ENCODE measurements at regions not wholly inside any gene's neighbourhood (a gene's known extent, or its start where the extent isn't known, plus 50 kb on each side); places are given as distances from the start of the nearest gene placed in this dataset.

DNA sequence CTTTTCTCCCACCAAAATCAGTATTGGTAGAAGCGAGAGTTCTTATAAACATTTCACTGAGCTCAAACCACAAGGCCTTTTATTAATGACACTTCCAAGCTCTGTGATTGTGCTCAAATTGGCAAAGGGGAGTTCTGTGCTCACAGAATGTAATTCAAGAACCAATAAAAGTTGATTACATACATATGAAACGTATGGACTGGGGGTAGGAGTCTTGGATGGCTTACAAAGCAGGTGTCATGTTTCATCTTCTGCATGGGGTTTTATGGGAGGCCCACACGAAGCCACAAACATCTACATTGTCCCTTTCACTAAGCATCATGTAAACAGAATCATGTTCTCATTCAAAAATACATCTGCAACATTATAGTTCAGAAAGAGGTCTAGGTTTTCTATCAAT lies 828.3 kb downstream of the VRK1 start:
- peaks cover 22% of the 10 kb centered on the region for H3K4me1 Mint-ChIP-seq (ENCODE audit: low read depth)
- no peak overlapping the region for H3K27ac Mint-ChIP-seq
- H3K27me3 Mint-ChIP-seq (ENCODE audit: low read depth), result peaks cover 7% of the 10 kb centered on the region
- peaks cover 8% of the 10 kb centered on the region for H3K9me3 Mint-ChIP-seq
- H3K4me3 Mint-ChIP-seq, result no peak overlapping the region
- peaks cover 18% of the 10 kb centered on the region for H3K36me3 Mint-ChIP-seq (ENCODE audit: low read depth)

DNA sequence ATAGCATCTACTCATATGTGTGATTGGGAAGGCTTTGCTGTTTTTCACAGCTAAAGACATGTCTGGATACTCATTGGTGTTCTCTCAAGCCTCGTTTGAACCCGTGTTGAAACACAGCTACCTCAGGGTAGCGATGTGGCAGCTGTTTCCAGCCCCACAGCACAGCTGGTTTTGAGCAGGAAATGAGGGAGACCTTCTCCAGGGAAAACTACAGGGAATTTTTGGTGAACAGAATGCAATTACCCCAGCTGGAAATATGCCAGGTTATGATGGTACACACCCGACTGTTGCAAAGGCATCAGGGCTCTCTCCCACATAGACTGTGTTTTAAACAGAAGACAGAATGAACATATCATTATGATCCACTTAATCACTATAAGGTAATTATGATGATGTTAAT lies 828.9 kb downstream of the VRK1 start:
- Mint-ChIP-seq H3K4me3 (no peak overlapping the region), H3K9me3 (peaks cover 8% of the 10 kb centered on the region), H3K4me1 (ENCODE audit: low read depth) (peaks cover 16% of the 10 kb centered on the region), H3K36me3 (ENCODE audit: low read depth) (peaks cover 15% of the 10 kb centered on the region), H3K27me3 (ENCODE audit: low read depth) (peaks cover 10% of the 10 kb centered on the region), H3K27ac (no peak overlapping the region)

DNA sequence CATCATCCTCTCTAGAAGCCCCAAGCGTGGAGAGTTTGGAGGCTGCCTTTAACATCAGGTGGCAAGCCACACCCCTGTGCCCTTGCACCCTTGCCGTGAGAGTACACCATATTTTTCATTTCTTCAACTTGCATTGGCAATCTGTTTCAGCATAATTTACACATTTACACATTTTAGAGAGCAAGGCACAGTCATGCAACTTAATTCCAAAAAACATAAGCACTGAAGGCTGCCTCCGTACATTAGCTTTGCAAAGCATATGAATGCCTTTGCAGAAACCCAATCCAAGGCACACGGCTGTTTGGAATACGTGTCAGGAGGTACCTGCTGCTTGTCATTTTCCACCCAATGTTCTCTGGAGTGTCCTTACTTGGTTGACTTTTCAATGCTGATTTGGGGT lies 833.1 kb downstream of the VRK1 start:
- peaks cover 17% of the 10 kb centered on the region for H3K4me1 Mint-ChIP-seq (ENCODE audit: low read depth)

DNA sequence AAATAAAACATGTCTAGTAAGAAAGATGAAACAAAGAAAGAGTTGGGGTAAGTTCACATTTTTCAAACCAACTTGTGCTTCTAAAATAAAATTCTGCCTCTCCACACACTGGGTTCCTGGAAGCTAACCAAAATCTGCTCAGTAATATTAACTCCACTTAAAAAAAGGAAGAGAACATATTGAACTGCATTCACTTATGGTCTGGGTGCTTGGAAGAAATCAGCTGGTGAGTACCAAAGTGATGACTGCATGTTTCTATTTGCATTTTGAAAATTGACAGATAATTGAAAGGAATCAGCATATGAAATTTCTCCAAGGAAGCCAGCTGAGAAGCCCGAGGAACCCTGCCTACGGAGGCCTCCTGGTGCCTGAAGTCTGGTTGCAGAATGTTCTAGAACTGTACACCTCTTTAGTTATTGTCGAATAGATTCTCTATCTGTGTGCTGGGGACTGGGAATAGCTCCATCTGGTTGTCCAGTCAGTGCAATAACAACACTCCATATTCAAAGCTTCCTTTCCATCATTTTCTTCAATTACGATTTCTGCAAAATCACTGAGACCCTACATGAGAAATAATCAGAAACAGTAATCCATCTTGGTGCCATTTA lies 836.1 kb downstream of the VRK1 start:
- Mint-ChIP-seq H3K27me3 (ENCODE audit: low read depth) (peaks cover 10% of the 10 kb centered on the region), H3K4me3 (no peak overlapping the region), H3K9me3 (no peaks in the 10 kb centered on the region), H3K4me1 (ENCODE audit: low read depth) (peaks cover 26% of the 10 kb centered on the region), H3K27ac (no peak overlapping the region), H3K36me3 (ENCODE audit: low read depth) (no peaks in the 10 kb centered on the region)

More for the DNA sequence above, 833.1 kb downstream of the VRK1 start:
- H3K36me3 Mint-ChIP-seq (ENCODE audit: low read depth), result no peaks in the 10 kb centered on the region
- H3K27ac Mint-ChIP-seq, result no peak overlapping the region
- H3K9me3 Mint-ChIP-seq, result no peaks in the 10 kb centered on the region
- H3K4me3 Mint-ChIP-seq, result no peak overlapping the region
- peaks cover 10% of the 10 kb centered on the region for H3K27me3 Mint-ChIP-seq (ENCODE audit: low read depth)

DNA sequence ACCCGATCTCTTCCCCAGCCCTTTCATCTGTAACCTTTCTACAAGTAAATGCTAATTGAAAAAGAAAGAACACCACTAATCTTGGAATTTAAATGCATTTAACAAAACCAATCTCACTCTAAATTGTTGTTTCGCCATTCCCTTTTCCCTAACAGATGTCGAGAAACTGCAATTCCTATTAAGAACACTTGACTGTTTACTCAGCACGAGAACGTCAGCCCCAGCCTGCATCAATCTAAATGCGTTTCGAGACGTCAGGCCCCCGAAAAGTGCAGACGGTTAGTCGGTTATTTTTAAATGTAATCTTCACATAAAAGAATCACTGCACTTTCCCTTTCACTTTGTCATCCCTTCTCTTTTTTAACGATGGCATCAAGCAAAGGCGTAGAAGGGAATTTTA lies 837.6 kb downstream of the VRK1 start:
- Mint-ChIP-seq H3K36me3 (ENCODE audit: low read depth) (no peaks in the 10 kb centered on the region), H3K9me3 (no peaks in the 10 kb centered on the region), H3K4me1 (ENCODE audit: low read depth) (peaks cover 38% of the 10 kb centered on the region), H3K27me3 (ENCODE audit: low read depth) (peaks cover 10% of the 10 kb centered on the region), H3K4me3 (peak overlapping the region; percentile 85), H3K27ac (peak overlapping the region; percentile 67)

DNA sequence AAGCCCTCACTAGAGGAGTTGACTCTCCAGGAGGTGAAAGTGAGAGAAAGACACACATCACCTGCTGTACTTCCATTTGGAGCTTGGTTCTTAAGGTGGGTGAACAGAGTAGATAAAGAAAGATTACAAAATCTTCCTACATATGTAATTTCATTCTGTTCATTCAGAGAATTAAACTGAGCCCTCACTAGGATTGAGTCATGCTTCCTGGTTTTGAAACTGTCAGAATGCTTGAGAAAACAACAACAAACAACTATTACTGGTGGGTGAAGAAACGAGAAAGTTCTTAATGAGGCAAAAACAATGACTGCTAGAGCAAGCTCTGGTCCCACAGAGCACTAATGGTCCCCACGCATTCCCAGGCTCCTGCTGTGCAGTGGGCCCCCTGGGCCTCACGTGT lies 841.7 kb downstream of the VRK1 start:
- Mint-ChIP-seq H3K27me3 (ENCODE audit: low read depth) (no peaks in the 10 kb centered on the region), H3K4me3 (peak overlapping the region; percentile 44)

DNA sequence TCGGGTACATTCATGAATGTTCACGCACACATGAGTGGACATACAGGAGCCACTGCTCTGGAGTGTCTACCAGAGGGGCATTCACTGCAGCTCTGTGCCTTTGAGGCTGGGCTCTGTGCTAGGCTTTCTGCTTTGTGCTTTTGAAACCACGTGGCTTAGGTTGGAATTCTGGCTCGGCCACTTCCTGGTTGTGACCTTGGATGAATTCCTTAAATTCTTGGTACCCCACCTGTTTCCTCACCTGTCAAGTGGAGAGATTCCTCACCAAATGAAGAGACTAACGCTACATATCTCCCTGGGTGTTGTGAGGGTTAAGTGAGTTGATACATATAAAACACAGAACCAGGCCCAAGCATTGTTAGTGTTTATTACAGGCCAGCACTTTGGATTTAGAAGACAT lies 842.8 kb downstream of the VRK1 start:
- peak overlapping the region; percentile 47 for H3K27ac Mint-ChIP-seq
- no peaks in the 10 kb centered on the region for H3K27me3 Mint-ChIP-seq (ENCODE audit: low read depth)

More for the DNA sequence above, 841.7 kb downstream of the VRK1 start:
- Mint-ChIP-seq H3K4me1 (ENCODE audit: low read depth) (peaks cover 50% of the 10 kb centered on the region), H3K27ac (peak overlapping the region; percentile 73), H3K9me3 (peaks cover 3% of the 10 kb centered on the region), H3K36me3 (ENCODE audit: low read depth) (no peaks in the 10 kb centered on the region)

DNA sequence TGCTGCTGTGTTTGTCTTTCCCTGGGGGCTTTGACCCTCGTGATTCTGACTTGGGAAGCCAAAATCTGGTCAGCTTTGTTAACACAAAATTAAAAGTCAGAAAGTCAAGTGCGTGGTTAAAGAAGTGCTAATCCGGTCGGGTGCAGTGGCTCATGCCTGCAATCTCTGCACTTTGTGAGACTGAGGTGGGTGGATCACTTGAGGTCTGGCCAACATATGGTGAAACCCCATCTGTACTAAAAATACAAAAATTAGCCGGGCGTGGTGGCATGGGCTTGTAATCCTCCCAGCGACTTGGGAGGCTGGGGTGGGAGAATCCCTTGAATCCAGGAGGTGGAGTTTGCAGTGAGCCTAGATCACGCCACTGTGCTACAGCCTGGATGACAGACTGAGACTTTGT lies 844.6 kb downstream of the VRK1 start:
- Mint-ChIP-seq H3K9me3 (peaks cover 3% of the 10 kb centered on the region), H3K36me3 (ENCODE audit: low read depth) (no peaks in the 10 kb centered on the region), H3K4me1 (ENCODE audit: low read depth) (peaks cover 42% of the 10 kb centered on the region), H3K27me3 (ENCODE audit: low read depth) (no peaks in the 10 kb centered on the region), H3K27ac (no peak overlapping the region), H3K4me3 (no peak overlapping the region)

More for the DNA sequence above, 842.8 kb downstream of the VRK1 start:
- Mint-ChIP-seq H3K36me3 (ENCODE audit: low read depth) (no peaks in the 10 kb centered on the region), H3K9me3 (peaks cover 3% of the 10 kb centered on the region), H3K4me3 (no peak overlapping the region), H3K4me1 (ENCODE audit: low read depth) (peaks cover 45% of the 10 kb centered on the region)

DNA sequence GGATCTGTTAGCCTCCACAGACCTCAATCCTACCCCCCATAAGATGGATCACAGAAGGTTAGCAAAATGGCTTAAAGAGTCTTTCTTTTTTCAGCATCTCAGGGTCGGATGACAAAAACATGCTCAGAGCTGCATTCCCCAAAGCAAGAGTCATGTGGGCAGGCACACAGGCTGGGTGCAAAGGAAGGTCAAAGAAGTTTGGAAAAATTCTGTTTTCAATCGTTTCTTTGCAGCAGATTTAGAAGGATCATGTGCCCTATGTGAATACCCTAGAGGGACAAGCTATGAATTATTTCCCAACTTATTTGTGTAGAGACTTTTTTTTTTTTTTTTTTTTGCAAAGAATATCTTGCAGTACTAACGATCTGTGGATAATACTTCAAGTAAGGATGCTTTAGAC lies 845.4 kb downstream of the VRK1 start:
- H3K9me3 Mint-ChIP-seq, result peaks cover 3% of the 10 kb centered on the region

DNA sequence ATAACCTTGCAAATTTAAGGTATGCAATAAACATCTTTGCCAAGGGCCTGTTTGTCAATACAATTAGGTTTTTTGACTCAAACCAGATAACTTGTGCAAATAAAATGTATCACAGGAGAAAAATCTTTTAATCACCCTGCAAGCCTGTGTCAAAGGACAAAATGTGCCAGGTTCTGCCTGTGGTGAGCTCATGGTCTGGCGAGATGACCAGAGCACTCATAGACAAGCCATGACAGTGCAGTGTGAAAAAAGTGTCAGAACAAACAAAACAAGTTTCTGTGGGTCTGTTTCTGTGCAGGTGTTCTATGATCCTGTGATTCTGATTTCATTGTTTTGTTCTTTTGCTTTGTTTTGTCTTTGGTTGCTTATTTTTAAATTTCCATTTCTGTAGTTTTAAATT lies 847.2 kb downstream of the VRK1 start:
- H3K4me1 Mint-ChIP-seq (ENCODE audit: low read depth), result peaks cover 22% of the 10 kb centered on the region
- H3K27me3 Mint-ChIP-seq (ENCODE audit: low read depth), result no peaks in the 10 kb centered on the region
- H3K36me3 Mint-ChIP-seq (ENCODE audit: low read depth), result peaks cover 4% of the 10 kb centered on the region
- no peak overlapping the region for H3K27ac Mint-ChIP-seq
- no peak overlapping the region for H3K4me3 Mint-ChIP-seq
- peaks cover 6% of the 10 kb centered on the region for H3K9me3 Mint-ChIP-seq

More for the DNA sequence above, 845.4 kb downstream of the VRK1 start:
- Mint-ChIP-seq H3K4me3 (no peak overlapping the region), H3K27ac (no peak overlapping the region), H3K27me3 (ENCODE audit: low read depth) (no peaks in the 10 kb centered on the region), H3K4me1 (ENCODE audit: low read depth) (peaks cover 35% of the 10 kb centered on the region), H3K36me3 (ENCODE audit: low read depth) (no peaks in the 10 kb centered on the region)

DNA sequence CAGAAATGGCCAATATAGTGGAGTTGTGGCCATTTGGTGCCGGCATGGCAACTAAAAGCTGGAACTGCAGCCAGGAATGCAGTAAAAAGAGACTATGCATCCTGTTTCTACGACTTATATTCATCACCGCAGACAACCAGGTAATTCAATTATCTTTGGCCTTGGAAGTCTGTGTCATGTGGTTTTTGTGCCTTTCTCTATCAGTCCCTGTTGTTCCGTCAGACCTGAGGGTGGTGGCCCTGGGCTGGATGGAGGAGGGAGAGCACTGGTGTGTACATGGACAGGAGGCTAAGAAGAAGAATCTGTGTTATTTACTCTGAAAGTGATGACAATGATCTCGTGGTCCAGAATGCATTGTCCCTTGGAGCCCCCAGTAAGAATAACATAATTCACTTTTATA lies 852.6 kb downstream of the VRK1 start:
- Mint-ChIP-seq H3K27ac (no peak overlapping the region), H3K27me3 (ENCODE audit: low read depth) (no peaks in the 10 kb centered on the region), H3K4me3 (no peak overlapping the region), H3K36me3 (ENCODE audit: low read depth) (peaks cover 4% of the 10 kb centered on the region), H3K9me3 (peaks cover 3% of the 10 kb centered on the region), H3K4me1 (ENCODE audit: low read depth) (peaks cover 3% of the 10 kb centered on the region)

DNA sequence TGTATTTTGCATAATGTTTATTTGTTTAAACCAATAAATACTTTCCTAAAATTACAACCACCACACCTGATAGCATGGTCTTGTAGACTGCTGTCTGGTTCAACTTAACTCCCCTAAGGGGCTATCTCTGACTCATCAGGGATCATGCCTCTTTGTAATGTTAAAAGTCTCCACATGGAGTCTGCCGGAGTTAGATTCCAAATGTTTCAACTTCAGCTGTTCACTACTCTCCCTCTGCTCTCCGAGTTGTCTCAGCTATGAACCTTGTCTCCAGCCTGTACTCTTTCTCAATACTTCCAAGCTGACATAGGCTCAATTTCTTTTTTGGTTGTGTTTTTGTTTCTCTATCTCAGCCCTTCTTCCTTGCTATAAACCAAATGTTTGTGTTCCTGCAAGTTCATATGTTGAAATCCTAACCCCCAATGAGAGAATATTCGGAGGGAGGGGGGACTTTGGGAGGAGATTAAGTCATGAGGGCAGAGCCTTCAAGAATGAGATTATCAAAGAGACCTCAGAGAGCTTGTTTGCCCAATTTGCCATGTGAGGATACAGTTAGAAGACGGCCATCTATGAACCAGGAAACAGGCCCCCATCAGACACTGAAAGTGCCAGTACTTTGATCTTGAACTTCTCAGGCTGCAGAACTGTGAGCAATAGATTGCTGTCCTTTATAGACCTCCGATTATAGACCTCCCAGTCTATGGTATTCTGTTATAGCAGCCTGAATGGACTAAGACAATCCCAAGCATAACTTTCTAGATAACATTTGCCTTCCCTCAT lies 858.2 kb downstream of the VRK1 start:
- H3K4me3 Mint-ChIP-seq, result no peak overlapping the region
- H3K36me3 Mint-ChIP-seq (ENCODE audit: low read depth), result peaks cover 2% of the 10 kb centered on the region
- H3K27ac Mint-ChIP-seq, result no peak overlapping the region
- no peaks in the 10 kb centered on the region for H3K27me3 Mint-ChIP-seq (ENCODE audit: low read depth)
- no peaks in the 10 kb centered on the region for H3K4me1 Mint-ChIP-seq (ENCODE audit: low read depth)
- no peaks in the 10 kb centered on the region for H3K9me3 Mint-ChIP-seq

DNA sequence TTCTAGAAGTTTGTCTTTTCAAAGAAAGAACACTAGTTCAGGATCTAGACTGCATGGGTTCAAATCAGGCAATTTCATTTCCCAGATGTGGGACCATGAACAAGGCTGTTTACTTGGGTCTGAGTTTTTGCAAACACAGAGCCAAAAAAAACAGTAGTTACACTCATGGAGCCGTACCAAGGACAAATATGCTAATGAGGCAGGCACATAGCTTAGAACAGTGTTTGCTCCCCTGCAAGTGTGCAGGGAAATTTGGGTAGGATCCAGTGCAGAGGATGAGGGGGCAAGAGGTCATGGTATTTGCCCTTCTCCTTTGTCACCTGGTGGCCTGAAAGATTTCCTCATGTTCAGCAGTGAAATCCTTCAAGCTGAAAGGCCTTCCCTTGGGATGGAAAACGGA lies 860.4 kb downstream of the VRK1 start:
- Mint-ChIP-seq H3K4me3 (no peak overlapping the region), H3K9me3 (no peaks in the 10 kb centered on the region), H3K36me3 (ENCODE audit: low read depth) (peaks cover 2% of the 10 kb centered on the region), H3K27me3 (ENCODE audit: low read depth) (no peaks in the 10 kb centered on the region), H3K27ac (no peak overlapping the region), H3K4me1 (ENCODE audit: low read depth) (no peaks in the 10 kb centered on the region)

DNA sequence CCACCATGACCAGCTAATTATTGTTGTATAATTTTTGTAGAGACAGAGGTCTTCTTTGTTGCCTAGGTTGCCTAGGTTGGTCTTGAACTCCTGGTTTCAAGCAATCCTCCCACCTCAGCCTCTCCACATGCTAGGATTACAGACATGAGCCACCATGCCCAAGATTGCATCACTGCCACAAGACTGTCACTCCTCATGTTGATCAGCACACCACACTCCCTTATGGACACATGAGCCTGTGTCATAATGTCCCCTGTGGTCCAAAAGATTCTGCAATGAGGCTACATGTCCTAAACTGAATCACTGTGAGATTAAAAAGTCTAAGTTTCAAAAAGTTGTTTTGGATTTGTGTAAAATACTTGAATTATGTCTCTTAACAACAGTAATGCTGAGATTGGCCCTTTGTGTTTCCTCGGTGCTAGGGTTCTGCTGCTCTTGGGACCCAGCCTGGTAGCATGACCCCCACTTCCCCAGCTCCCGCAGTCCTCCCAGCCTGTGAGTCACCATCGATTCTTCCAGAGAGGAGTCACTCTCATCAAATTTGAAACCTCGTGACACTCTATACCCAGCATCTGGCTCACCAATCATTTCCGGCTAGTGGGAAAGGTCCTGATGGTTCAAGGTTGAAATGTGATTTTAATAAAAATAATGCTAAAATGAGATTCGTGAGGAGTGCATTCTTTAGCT lies 890.9 kb downstream of the VRK1 start:
- Mint-ChIP-seq H3K4me3 (no peak overlapping the region), H3K27ac (no peak overlapping the region), H3K4me1 (ENCODE audit: low read depth) (peaks cover 20% of the 10 kb centered on the region), H3K27me3 (ENCODE audit: low read depth) (no peaks in the 10 kb centered on the region), H3K9me3 (peaks cover 14% of the 10 kb centered on the region), H3K36me3 (ENCODE audit: low read depth) (peaks cover 4% of the 10 kb centered on the region)

Data from T-helper 1 cell treated with Interleukin-12 subunit alpha and Interleukin-12 subunit beta and Interleukin-4 antibody, amounts not matched to agents 30 μg/mL and 1 μg/mL, for 36 hours (primary cell).